ENCODE measurements at regions not wholly inside any gene's neighbourhood (a gene's known extent, or its start where the extent isn't known, plus 50 kb on each side); places are given as distances from the start of the nearest gene placed in this dataset.

DNA sequence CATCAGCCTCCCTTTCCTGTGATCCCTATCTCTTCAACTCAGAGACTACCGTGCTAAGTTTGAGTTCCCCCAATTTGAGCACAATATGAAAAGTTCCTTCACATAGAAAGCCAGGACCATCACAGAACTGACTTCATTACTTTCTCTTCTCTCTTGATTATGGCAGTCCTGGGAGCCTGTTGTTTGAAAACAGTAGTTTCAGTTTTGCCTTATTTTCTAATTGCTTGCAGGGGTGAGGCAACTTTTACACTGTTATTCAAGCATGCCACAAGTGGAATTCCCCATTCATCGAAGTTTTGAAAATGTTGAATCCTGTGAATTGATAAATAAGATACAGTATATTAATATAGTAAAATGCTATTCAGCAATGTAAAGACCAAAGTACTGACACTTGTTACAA, 569.7 kb upstream of the MARCKS start:
- Histone ChIP-seq H3K36me3 (no peaks in the 10 kb centered on the region), H3K4me3 (no peak overlapping the region), H3K27me3 (no peaks in the 10 kb centered on the region), H3K4me1 (no peaks in the 10 kb centered on the region), H3K27ac (no peak overlapping the region), H3K9me3 (peaks cover 0 to 12% of the 10 kb centered on the region in 2 donors)
- no peak for DNase-seq (ENCODE audit: low spot score)
- TF ChIP-seq, protein P1, sequence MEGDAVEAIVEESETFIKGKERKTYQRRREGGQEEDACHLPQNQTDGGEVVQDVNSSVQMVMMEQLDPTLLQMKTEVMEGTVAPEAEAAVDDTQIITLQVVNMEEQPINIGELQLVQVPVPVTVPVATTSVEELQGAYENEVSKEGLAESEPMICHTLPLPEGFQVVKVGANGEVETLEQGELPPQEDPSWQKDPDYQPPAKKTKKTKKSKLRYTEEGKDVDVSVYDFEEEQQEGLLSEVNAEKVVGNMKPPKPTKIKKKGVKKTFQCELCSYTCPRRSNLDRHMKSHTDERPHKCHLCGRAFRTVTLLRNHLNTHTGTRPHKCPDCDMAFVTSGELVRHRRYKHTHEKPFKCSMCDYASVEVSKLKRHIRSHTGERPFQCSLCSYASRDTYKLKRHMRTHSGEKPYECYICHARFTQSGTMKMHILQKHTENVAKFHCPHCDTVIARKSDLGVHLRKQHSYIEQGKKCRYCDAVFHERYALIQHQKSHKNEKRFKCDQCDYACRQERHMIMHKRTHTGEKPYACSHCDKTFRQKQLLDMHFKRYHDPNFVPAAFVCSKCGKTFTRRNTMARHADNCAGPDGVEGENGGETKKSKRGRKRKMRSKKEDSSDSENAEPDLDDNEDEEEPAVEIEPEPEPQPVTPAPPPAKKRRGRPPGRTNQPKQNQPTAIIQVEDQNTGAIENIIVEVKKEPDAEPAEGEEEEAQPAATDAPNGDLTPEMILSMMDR (IDR thresholded peaks at IDR 0.05) = no peak

DNA sequence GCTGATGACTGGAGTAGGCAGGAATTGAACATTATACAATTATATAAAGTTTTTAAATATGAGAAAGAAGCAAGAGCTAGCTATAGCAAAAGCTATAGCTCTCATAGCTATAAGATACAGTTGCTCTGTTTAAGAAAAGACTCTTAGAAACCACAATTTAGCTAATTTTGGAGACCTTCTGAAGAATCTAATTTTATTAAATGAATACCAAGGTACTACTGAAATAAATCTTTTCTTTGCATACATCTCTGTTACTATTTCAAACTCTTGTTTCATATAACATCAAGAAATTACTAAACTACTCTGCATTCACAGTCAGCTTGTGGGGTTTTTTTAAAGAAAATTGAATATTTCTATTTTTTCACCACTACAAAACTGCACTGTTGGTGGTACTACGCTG, 568.7 kb upstream of the MARCKS start:
- Histone ChIP-seq H3K9me3 (peaks cover 0 to 12% of the 10 kb centered on the region in 2 donors), H3K4me1 (no peaks in the 10 kb centered on the region), H3K4me3 (no peak overlapping the region), H3K27ac (no peak overlapping the region), H3K27me3 (no peaks in the 10 kb centered on the region), H3K36me3 (no peaks in the 10 kb centered on the region)
- TF ChIP-seq, protein P1 (IDR thresholded peaks at IDR 0.05) = no peak
- no peak for DNase-seq (ENCODE audit: low spot score)

DNA sequence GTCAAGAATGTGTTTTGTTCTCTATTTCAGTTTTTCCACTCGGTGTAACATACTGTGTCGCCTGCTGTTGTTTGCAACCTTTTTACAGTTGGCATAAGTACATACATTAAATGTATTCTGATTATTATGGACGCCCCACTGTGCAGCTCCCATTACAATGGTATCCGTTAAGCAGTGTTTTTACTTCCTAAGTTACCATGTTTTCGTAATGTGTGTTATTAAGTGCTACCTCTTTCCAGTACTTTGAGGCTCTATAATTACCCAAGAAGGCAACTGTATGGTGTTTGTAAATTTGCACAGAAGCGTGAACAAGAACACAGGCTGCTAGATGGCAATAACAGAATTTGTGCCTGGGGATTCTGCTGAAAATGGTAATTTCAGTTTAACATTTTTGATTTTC, 568.0 kb upstream of the MARCKS start:
- H3K36me3 ChIP-seq = no peaks in the 10 kb centered on the region
- TF ChIP-seq, protein P1 (IDR thresholded peaks at IDR 0.05) = no peak
- no peaks in the 10 kb centered on the region for H3K27me3 ChIP-seq
- no peaks in the 10 kb centered on the region for H3K4me1 ChIP-seq
- H3K4me3 ChIP-seq = no peak overlapping the region
- peaks cover 0 to 12% of the 10 kb centered on the region in 2 donors for H3K9me3 ChIP-seq
- DNase-seq (ENCODE audit: low spot score) = no peak
- no peak overlapping the region for H3K27ac ChIP-seq

DNA sequence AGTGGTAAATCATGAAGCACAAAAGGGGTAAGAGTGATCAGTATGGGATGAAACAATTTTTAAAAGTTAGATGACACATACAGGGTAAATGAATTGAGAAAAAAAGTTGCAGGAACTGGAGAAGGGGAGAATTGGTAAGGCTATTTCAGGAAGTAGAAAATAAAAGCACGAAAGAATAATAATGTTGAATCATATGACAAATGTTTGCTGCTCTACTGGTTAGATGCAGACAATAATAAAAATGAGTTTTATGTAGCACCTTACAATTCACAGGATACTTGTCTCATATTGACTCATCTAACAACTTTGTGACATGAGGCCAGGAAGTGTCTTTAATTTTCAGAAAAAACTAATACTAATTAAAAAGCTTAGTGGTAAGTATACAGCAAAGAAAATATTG, 566.5 kb upstream of the MARCKS start:
- Histone ChIP-seq H3K36me3 (no peaks in the 10 kb centered on the region), H3K9me3 (peaks cover 0 to 12% of the 10 kb centered on the region in 2 donors), H3K27me3 (no peaks in the 10 kb centered on the region), H3K4me3 (no peak overlapping the region), H3K27ac (no peak overlapping the region), H3K4me1 (no peaks in the 10 kb centered on the region)
- TF ChIP-seq, protein P1 (IDR thresholded peaks at IDR 0.05) = no peak
- DNase-seq (ENCODE audit: low spot score) = no peak

DNA sequence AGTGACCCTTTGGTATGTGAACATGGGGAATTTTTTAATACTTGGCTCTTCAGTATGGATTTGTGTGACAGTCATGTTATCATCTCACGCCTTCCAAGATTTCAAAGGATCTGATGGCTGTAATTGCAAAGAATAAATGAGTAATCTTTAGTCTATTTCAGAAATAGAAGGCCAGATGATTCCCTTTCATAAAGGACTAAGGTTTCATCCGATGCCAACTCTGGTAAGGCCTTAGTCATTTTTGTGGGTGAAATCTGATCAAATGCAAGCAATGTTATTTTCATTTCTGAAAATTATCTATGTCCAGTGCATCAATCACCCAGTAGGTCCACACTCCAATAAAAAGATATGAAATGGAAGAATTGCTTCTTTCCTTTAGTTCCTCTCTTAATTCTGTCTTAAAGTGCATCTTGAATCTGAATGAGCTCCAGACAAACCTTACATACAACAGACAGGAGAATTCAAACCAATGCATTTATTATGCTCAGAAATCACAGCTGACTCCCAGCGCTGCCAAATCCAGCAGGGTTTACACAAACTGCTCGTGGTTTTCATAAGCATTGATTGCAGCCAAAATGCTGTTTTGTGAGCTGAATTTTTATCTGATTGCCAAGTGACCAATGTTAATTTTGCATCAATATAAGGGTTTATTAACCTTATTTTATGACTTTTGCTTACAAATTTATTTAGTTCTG, 565.2 kb upstream of the MARCKS start:
- Histone ChIP-seq H3K27me3 (no peaks in the 10 kb centered on the region), H3K4me1 (no peaks in the 10 kb centered on the region), H3K9me3 (no peaks in the 10 kb centered on the region), H3K36me3 (no peaks in the 10 kb centered on the region), H3K27ac (no peak overlapping the region), H3K4me3 (no peak overlapping the region)
- TF ChIP-seq, protein P1 (IDR thresholded peaks at IDR 0.05) = no peak
- DNase-seq (ENCODE audit: low spot score) = no peak
